LoVo (cell line): ENCODE measurements at regions not wholly inside any gene's neighbourhood (a gene's known extent, or its start where the extent isn't known, plus 50 kb on each side); places are given as distances from the start of the nearest gene placed in this dataset.
A peak's percentile ranks its signal among the peaks of the same experiment; 100 is the strongest.

Source experiments
- DNase-seq: peaks from one replicate; pipeline ENCODE4 v3.0.0-alpha.2; 2016; ENCODE audit warnings: low spot score

GRCh38 chr12:90257927-90258624 lies 549.4 kb upstream of the ATP2B1 start:
- no peak for DNase-seq

GRCh38 chr12:90254796-90255195 lies 546.2 kb upstream of the ATP2B1 start:
- no peak for DNase-seq

GRCh38 chr12:90253674-90254181 lies 545.1 kb upstream of the ATP2B1 start:
- DNase-seq = peak; percentile 63

- no peak for DNase-seq
Measured at GRCh38 chr12:90253136-90253535, 544.5 kb upstream of the ATP2B1 start.

GRCh38 chr12:90250766-90251165 lies 542.1 kb upstream of the ATP2B1 start:
- DNase-seq = no peak

- no peak for DNase-seq
Measured at GRCh38 chr12:90250042-90250441, 541.4 kb upstream of the ATP2B1 start.

- no peak for DNase-seq
Measured at GRCh38 chr12:90246688-90247087, 538.0 kb upstream of the ATP2B1 start.

GRCh38 chr12:90245391-90245790 lies 536.8 kb upstream of the ATP2B1 start:
- no peak for DNase-seq

GRCh38 chr12:90244232-90244631 lies 535.6 kb upstream of the ATP2B1 start:
- no peak for DNase-seq

GRCh38 chr12:90243211-90243610 lies 534.6 kb upstream of the ATP2B1 start:
- DNase-seq = no peak

- DNase-seq = no peak
Measured at GRCh38 chr12:90239732-90240260, 531.2 kb upstream of the ATP2B1 start.

- DNase-seq = no peak
Measured at GRCh38 chr12:90238663-90239271, 530.1 kb upstream of the ATP2B1 start.

- no peak for DNase-seq
Measured at GRCh38 chr12:90237841-90238240, 529.2 kb upstream of the ATP2B1 start.

- DNase-seq = peak; percentile 25
Measured at GRCh38 chr12:90235642-90236041, 527.0 kb upstream of the ATP2B1 start.

GRCh38 chr12:90234472-90234871 lies 525.8 kb upstream of the ATP2B1 start:
- DNase-seq = no peak

- DNase-seq = no peak
Measured at GRCh38 chr12:90233168-90234100, 524.8 kb upstream of the ATP2B1 start.

- DNase-seq = no peak
Measured at GRCh38 chr12:90229407-90230170, 521.0 kb upstream of the ATP2B1 start.

- no peak for DNase-seq
Measured at GRCh38 chr12:90226211-90226610, 517.6 kb upstream of the ATP2B1 start.

GRCh38 chr12:90216815-90217214 lies 508.2 kb upstream of the ATP2B1 start:
- no peak for DNase-seq

- no peak for DNase-seq
Measured at GRCh38 chr12:90216020-90216552, 507.4 kb upstream of the ATP2B1 start.

GRCh38 chr12:90211017-90211416 lies 502.4 kb upstream of the ATP2B1 start:
- peak; percentile 58 for DNase-seq
